Vagina (tissue), 2 donors: ENCODE measurements at regions not wholly inside any gene's neighbourhood (a gene's known extent, or its start where the extent isn't known, plus 50 kb on each side); places are given as distances from the start of the nearest gene placed in this dataset.

Source experiments
- DNase-seq, 2 donors: peaks; one replicate each; pipeline ENCODE4 v3.0.0-alpha.2; 2017; ENCODE audit errors: extremely low spot score in 2 of 2
- H3K27ac ChIP-seq: fragments of 200-600 bp; sonication (generic); one replicate; pipeline ENCODE4 v1.5.1; 2019
- H3K27me3 ChIP-seq: fragments of 200-600 bp; sonication (generic); one replicate; pipeline ENCODE4 v1.5.1; 2019
- H3K36me3 ChIP-seq, 2 donors: fragments of 200-600 bp; sonication (generic); one replicate each; pipeline ENCODE4 v1.5.1; 2017 to 2019
- H3K4me1 ChIP-seq: fragments of 200-600 bp; sonication (generic); one replicate; pipeline ENCODE4 v1.5.1; 2019
- H3K4me3 ChIP-seq, 2 donors: fragments of 200-600 bp; sonication (generic); 1 replicate in 1 of 2; 2 replicates in 1 of 2; pipeline ENCODE4 v1.5.1; 2016 to 2019
- H3K9me3 ChIP-seq: fragments of 200-600 bp; sonication (generic); one replicate; pipeline ENCODE4 v1.5.1; 2019
- CTCF ChIP-seq, 3 experiments: fragments of 450-650 bp in 2 of 3; fragments of 200-600 bp in 1 of 3; sonication (generic) in 1 of 3; IDR thresholded peaks; one replicate each; pipeline ENCODE4 v1.5.1; 2017 to 2019; ENCODE audit warnings: antibody characterized with exemption in 3 of 3, mild to moderate bottlenecking in 2 of 3, moderate library complexity in 2 of 3
- POLR2A ChIP-seq, 2 donors: fragments of 450-650 bp; IDR thresholded peaks; one replicate each; pipeline ENCODE4 v1.6.1; 2017; ENCODE audit warnings: antibody characterized with exemption in 2 of 2, mild to moderate bottlenecking in 2 of 2, moderate library complexity in 2 of 2
- POLR2AphosphoS5 ChIP-seq, 2 donors: sonication (generic); formaldehyde crosslinking; IDR thresholded peaks; one replicate each; pipeline ENCODE4 v1.9.0; 2017; ENCODE audit warnings: antibody characterized with exemption in 2 of 2, mild to moderate bottlenecking in 2 of 2, low read depth in 1 of 2; ENCODE audit not compliant: insufficient read depth in 1 of 2
- intact Hi-C: fragments of 100-400 bp; cut with DNase I; formaldehyde crosslinking; loops from one replicate; pipeline ENCODE4 v1.15.1; 2023

GRCh38 chr7:95718577-95719410, 53.6 kb upstream of the DYNC1I1 start:
- TF ChIP-seq POLR2A (IDR thresholded peaks at IDR 0.05) (no peak), CTCF (IDR thresholded peaks at IDR 0.05) (no peak), POLR2AphosphoS5 (IDR thresholded peaks at IDR 0.05; ENCODE audit: insufficient read depth in 1 of 2, low read depth in 1 of 2) (no peak)
- H3K4me3 ChIP-seq: no peak overlapping the region
- no peak for DNase-seq
- no peaks in the 10 kb centered on the region for H3K36me3 ChIP-seq
- H3K27me3 ChIP-seq: no peaks in the 10 kb centered on the region
- H3K27ac ChIP-seq: no peak overlapping the region
- H3K9me3 ChIP-seq: no peaks in the 10 kb centered on the region
- no peaks in the 10 kb centered on the region for H3K4me1 ChIP-seq
- intact Hi-C loops: no loop called here

GRCh38 chr7:95716357-95717122, 55.8 kb upstream of the DYNC1I1 start:
- TF ChIP-seq CTCF (IDR thresholded peaks at IDR 0.05) (no peak), POLR2AphosphoS5 (IDR thresholded peaks at IDR 0.05; ENCODE audit: insufficient read depth in 1 of 2, low read depth in 1 of 2) (no peak), POLR2A (IDR thresholded peaks at IDR 0.05) (no peak)
- DNase-seq: no peak
- H3K36me3 ChIP-seq: no peaks in the 10 kb centered on the region
- no peaks in the 10 kb centered on the region for H3K27me3 ChIP-seq
- no peak overlapping the region for H3K4me3 ChIP-seq
- intact Hi-C loops: no loop called here
- no peak overlapping the region for H3K27ac ChIP-seq
- H3K4me1 ChIP-seq: no peaks in the 10 kb centered on the region
- H3K9me3 ChIP-seq: no peaks in the 10 kb centered on the region

GRCh38 chr7:95715274-95715673, 57.1 kb upstream of the DYNC1I1 start:
- no peak for DNase-seq
- H3K4me1 ChIP-seq: no peaks in the 10 kb centered on the region
- no peaks in the 10 kb centered on the region for H3K9me3 ChIP-seq
- H3K27me3 ChIP-seq: no peaks in the 10 kb centered on the region
- intact Hi-C loops: no loop called here
- no peak overlapping the region for H3K4me3 ChIP-seq
- H3K36me3 ChIP-seq: no peaks in the 10 kb centered on the region
- TF ChIP-seq CTCF (IDR thresholded peaks at IDR 0.05): no peak
- TF ChIP-seq POLR2AphosphoS5 (IDR thresholded peaks at IDR 0.05; ENCODE audit: insufficient read depth in 1 of 2, low read depth in 1 of 2): no peak
- H3K27ac ChIP-seq: no peak overlapping the region

DNA sequence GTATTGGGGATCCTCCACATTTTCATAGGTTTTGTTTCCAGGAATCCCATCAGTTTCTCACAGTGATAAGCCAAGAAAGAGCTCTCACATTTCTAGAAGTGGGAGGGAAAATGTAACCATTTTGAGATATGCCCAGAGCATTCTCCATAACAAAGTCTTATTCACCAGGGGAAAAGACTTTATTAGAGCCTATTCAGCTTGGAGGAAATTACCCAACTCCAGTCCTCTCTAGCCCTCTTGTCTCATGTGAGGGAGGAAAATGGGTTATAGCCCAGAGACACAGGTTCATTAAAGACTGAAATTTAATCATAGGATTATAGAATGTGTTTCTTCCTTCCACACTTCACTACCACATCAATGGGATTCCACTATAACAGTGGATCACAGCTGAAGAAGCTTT, 61.6 kb upstream of the DYNC1I1 start:
- DNase-seq: no peak
- Histone ChIP-seq H3K4me1 (no peaks in the 10 kb centered on the region), H3K27me3 (no peaks in the 10 kb centered on the region), H3K27ac (no peak overlapping the region), H3K4me3 (no peak overlapping the region), H3K9me3 (no peaks in the 10 kb centered on the region), H3K36me3 (no peaks in the 10 kb centered on the region)
- intact Hi-C loops: no loop called here
- TF ChIP-seq CTCF (IDR thresholded peaks at IDR 0.05) (no peak), POLR2AphosphoS5 (IDR thresholded peaks at IDR 0.05; ENCODE audit: insufficient read depth in 1 of 2, low read depth in 1 of 2) (no peak), POLR2A (IDR thresholded peaks at IDR 0.05) (no peak)

GRCh38 chr7:95700917-95701316, 71.4 kb upstream of the DYNC1I1 start:
- intact Hi-C loops: no loop called here
- Histone ChIP-seq H3K9me3 (no peaks in the 10 kb centered on the region), H3K4me1 (no peaks in the 10 kb centered on the region), H3K4me3 (no peak overlapping the region), H3K27me3 (no peaks in the 10 kb centered on the region), H3K27ac (no peak overlapping the region), H3K36me3 (no peaks in the 10 kb centered on the region)
- no peak for DNase-seq
- TF ChIP-seq POLR2A (IDR thresholded peaks at IDR 0.05) (no peak), CTCF (IDR thresholded peaks at IDR 0.05) (no peak), POLR2AphosphoS5 (IDR thresholded peaks at IDR 0.05; ENCODE audit: insufficient read depth in 1 of 2, low read depth in 1 of 2) (no peak)
